ENCODE measurements at regions not wholly inside any gene's neighbourhood (a gene's known extent, or its start where the extent isn't known, plus 50 kb on each side); places are given as distances from the start of the nearest gene placed in this dataset.

- no peak for TF ChIP-seq POLR2A (IDR thresholded peaks at IDR 0.05; ENCODE audit: low read length)
- no peak for TF ChIP-seq GATA1 (IDR thresholded peaks at IDR 0.05; ENCODE audit: low read depth, low read length)
Measured at GRCh38 chr6:97958134-97958533, 675.1 kb upstream of the MMS22L start.
